ENCODE measurements at regions not wholly inside any gene's neighbourhood (a gene's known extent, or its start where the extent isn't known, plus 50 kb on each side); places are given as distances from the start of the nearest gene placed in this dataset.

DNA sequence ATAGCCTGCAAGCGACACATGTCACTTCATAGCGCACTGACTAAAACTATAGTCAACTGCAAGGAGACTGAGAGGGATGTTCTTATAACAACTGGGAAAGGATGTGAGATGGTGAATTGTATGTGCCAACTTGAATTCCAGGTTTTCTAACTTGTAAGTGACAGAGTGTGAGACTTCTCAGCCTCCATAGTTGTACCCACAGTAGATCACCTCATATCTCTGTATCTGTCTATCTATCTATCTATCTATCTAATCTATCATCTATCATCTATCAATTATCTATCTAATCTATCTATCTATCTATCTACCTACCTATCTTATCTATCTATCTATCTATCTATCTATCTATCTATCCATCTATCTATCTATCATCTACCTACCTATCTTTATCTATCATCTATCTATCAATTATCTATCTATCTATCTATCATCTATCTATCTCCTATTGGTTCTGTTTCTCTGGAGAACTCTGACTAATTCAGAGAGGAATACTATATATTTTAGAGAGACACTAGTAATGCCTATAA lies 162.3 kb downstream of the CTH start:
- no peaks in the 10 kb centered on the region for H3K27me3 ChIP-seq (replicated peaks in 1 of 4; ENCODE audit: control insufficient read depth in 3 of 4, extremely low read depth in 1 of 4, insufficient read depth in 3 of 4, low read length in 3 of 4)
- H3K27ac ChIP-seq (ENCODE audit: low read depth, low read length): no peak overlapping the region
- H3K23ac ChIP-seq (ENCODE audit: insufficient read length): no peak overlapping the region
- H2BK12ac ChIP-seq (ENCODE audit: low read depth, low read length): no peak overlapping the region
- H3K56ac ChIP-seq (replicated peaks; ENCODE audit: insufficient read length, low read depth, low read length): peak overlapping the region; percentile 95
- H3K4me2 ChIP-seq (ENCODE audit: insufficient read depth in 1 of 2, low read depth in 2 of 2, low read length in 2 of 2): no peak overlapping the region
- no peak for FAIRE-seq
- no peak overlapping the region for H2AK5ac ChIP-seq (ENCODE audit: low read depth, low read length)
- POLR2A ChIA-PET (ENCODE audit: partially characterized antibody): no interaction called here
- no peak overlapping the region for H2AFZ ChIP-seq (ENCODE audit: low read length)
- no peak overlapping the region for H3K4ac ChIP-seq (replicated peaks; ENCODE audit: insufficient read length, low read depth, low read length)
- H3K79me2 ChIP-seq (ENCODE audit: control insufficient read depth in 1 of 2, insufficient read depth in 2 of 2, low read length in 2 of 2): no peaks in the 10 kb centered on the region
- CTCF ChIA-PET (ENCODE audit: partially characterized antibody): no interaction called here
- no peak overlapping the region for H2BK5ac ChIP-seq (ENCODE audit: low read depth, low read length)
- no peaks in the 10 kb centered on the region for H3K4me1 ChIP-seq (replicated peaks in 1 of 4; ENCODE audit: control insufficient read depth in 3 of 4, insufficient read depth in 4 of 4, low read length in 3 of 4)
- no peak overlapping the region for H3K4me3 ChIP-seq (ENCODE audit: extremely low read depth in 1 of 4, insufficient read depth in 2 of 4, low read depth in 3 of 4, low read length in 4 of 4)
- no peaks in the 10 kb centered on the region for H3K79me1 ChIP-seq (ENCODE audit: low read depth, low read length)
- H4K8ac ChIP-seq (ENCODE audit: extremely low read depth, insufficient read depth, low read length): no peak overlapping the region
- no peaks in the 10 kb centered on the region; the same call in 1 of the 2 replicates for H3K23me2 ChIP-seq (ENCODE audit: low read depth, low read length)
- no peak overlapping the region for H4K91ac ChIP-seq (replicated peaks; ENCODE audit: insufficient read length, low read length)
- H3K14ac ChIP-seq (ENCODE audit: insufficient read length): no peak overlapping the region
- no peak overlapping the region for H3K9ac ChIP-seq (replicated peaks in 1 of 4; ENCODE audit: extremely low read depth in 1 of 4, low read depth in 3 of 4, low read length in 3 of 4)
- DNase-seq (ENCODE audit: low read depth in 1 of 2, low spot score in 2 of 2): no peak
- H2BK20ac ChIP-seq (ENCODE audit: low read length): no peak overlapping the region
- H3K18ac ChIP-seq (ENCODE audit: extremely low read depth, low read length): no peak overlapping the region
- H4K20me1 ChIP-seq (replicated peaks in 1 of 2; ENCODE audit: control insufficient read depth in 1 of 2, insufficient read depth in 2 of 2, low read length in 2 of 2): no peaks in the 10 kb centered on the region
- no peaks in the 10 kb centered on the region for H3K36me3 ChIP-seq (ENCODE audit: control insufficient read depth in 2 of 4, insufficient read depth in 4 of 4, low read length in 3 of 4)
- no peak overlapping the region for H4K5ac ChIP-seq (ENCODE audit: insufficient read length, low read depth, low read length)
- 97% methylated on average over 2 of the region's 2 CpGs; no CpG with 5 or more reads in 1 of the 2 experiments for WGBS, 2 experiments (ENCODE audit: extremely low coverage in 1 of 2, insufficient coverage in 1 of 2, insufficient read length in 1 of 2, insufficient replicate concordance in 2 of 2, low coverage in 1 of 2, low lambda C conversion rate in 2 of 2, missing lambda C conversion rate in 1 of 2)
- H2BK15ac ChIP-seq (ENCODE audit: low read length): no peak overlapping the region
- no peak overlapping the region for H2BK120ac ChIP-seq (replicated peaks; ENCODE audit: low read depth, low read length)
- no peaks in the 10 kb centered on the region for H3K9me3 ChIP-seq (ENCODE audit: insufficient read depth in 2 of 2, low read depth in 1 of 2, low read length in 1 of 2)
- TF ChIP-seq POLR2A (IDR thresholded peaks at IDR 0.05; ENCODE audit: control extremely low read depth in 1 of 2, low read depth in 2 of 2, low read length in 2 of 2): no peak
